ENCODE measurements at regions not wholly inside any gene's neighbourhood (a gene's known extent, or its start where the extent isn't known, plus 50 kb on each side); places are given as distances from the start of the nearest gene placed in this dataset.

GRCh38 chr4:8744083-8744805 is 127.4 kb downstream of the HMX1 start:
- Mint-ChIP-seq H3K27ac (no peak overlapping the region), H3K4me1 (peaks cover 4% of the 10 kb centered on the region), H3K9me3 (peaks cover 4% of the 10 kb centered on the region), H3K27me3 (ENCODE audit: low read depth) (peaks cover 18% of the 10 kb centered on the region), H3K36me3 (no peaks in the 10 kb centered on the region), H3K4me3 (no peak overlapping the region)
- DNase-seq (ENCODE audit: low spot score in 2 of 2, unreplicated experiment in 2 of 2), result peak; percentile 6 to 36
- TF ChIP-seq CTCF (IDR thresholded peaks at IDR 0.05; ENCODE audit: unreplicated experiment), result no peak

GRCh38 chr4:8742546-8742945 is 129.1 kb downstream of the HMX1 start:
- no peak overlapping the region for H3K27ac Mint-ChIP-seq

GRCh38 chr4:8741513-8742226 is 130.0 kb downstream of the HMX1 start:
- TF ChIP-seq CTCF (IDR thresholded peaks at IDR 0.05; ENCODE audit: unreplicated experiment), result no peak
- Mint-ChIP-seq H3K9me3 (peaks cover 4% of the 10 kb centered on the region), H3K4me1 (peaks cover 4% of the 10 kb centered on the region), H3K27ac (no peak overlapping the region), H3K27me3 (ENCODE audit: low read depth) (peaks cover 10% of the 10 kb centered on the region), H3K4me3 (no peak overlapping the region), H3K36me3 (no peaks in the 10 kb centered on the region)
- peak in 1 of 2 experiments; percentile 5 for DNase-seq (ENCODE audit: low spot score in 2 of 2, unreplicated experiment in 2 of 2)

More at GRCh38 chr4:8742546-8742945, 129.1 kb downstream of the HMX1 start:
- Mint-ChIP-seq H3K9me3 (peaks cover 4% of the 10 kb centered on the region), H3K27me3 (ENCODE audit: low read depth) (peaks cover 13% of the 10 kb centered on the region), H3K4me3 (no peak overlapping the region), H3K36me3 (no peaks in the 10 kb centered on the region), H3K4me1 (peaks cover 4% of the 10 kb centered on the region)
- no peak for DNase-seq (ENCODE audit: low spot score in 2 of 2, unreplicated experiment in 2 of 2)
- no peak for TF ChIP-seq CTCF (IDR thresholded peaks at IDR 0.05; ENCODE audit: unreplicated experiment)

- Mint-ChIP-seq H3K27me3 (ENCODE audit: low read depth) (peaks cover 10% of the 10 kb centered on the region), H3K36me3 (no peaks in the 10 kb centered on the region), H3K27ac (no peak overlapping the region)
These were observed 130.8 kb downstream of the HMX1 start for GRCh38 chr4:8740666-8741395.

More at GRCh38 chr4:8740666-8741395, 130.8 kb downstream of the HMX1 start:
- TF ChIP-seq CTCF (IDR thresholded peaks at IDR 0.05; ENCODE audit: unreplicated experiment), result no peak
- peak; percentile 12 to 36 for DNase-seq (ENCODE audit: low spot score in 2 of 2, unreplicated experiment in 2 of 2)
- Mint-ChIP-seq H3K4me1 (peaks cover 4% of the 10 kb centered on the region), H3K4me3 (no peak overlapping the region), H3K9me3 (peaks cover 4% of the 10 kb centered on the region)
